ENCODE measurements at regions not wholly inside any gene's neighbourhood (a gene's known extent, or its start where the extent isn't known, plus 50 kb on each side); places are given as distances from the start of the nearest gene placed in this dataset.

DNA sequence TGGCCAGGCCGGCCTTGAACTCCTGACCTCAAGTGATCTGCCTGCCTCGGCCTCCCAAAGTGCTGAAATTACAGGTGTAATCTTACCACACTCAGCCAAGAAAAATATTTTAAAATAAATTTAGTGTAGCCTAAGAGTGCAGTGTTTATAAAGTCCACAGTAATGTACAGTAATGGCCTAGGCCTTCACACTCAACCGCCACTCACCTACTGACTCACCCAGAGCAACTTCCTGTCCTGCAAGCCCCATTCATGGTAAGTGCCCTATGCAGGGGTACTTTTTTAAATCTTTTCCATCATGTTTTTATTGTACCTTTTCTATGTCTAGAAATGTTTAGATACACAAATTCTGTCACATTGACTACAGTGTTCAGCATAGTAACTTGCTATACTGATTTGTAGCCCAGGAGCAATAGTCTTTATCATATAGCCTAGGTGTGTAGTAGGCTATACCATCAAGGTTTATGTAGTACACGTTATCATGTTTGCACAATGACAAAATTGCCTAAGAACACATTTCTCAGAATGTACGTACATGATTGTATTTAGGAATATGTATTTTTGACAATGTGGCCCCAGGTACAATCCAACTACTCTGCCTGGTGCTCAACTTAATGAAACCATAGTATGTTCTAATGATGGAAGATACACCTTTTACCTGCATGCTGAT lies 455.2 kb downstream of the PCDH7 start:
- TF ChIP-seq, protein P1, sequence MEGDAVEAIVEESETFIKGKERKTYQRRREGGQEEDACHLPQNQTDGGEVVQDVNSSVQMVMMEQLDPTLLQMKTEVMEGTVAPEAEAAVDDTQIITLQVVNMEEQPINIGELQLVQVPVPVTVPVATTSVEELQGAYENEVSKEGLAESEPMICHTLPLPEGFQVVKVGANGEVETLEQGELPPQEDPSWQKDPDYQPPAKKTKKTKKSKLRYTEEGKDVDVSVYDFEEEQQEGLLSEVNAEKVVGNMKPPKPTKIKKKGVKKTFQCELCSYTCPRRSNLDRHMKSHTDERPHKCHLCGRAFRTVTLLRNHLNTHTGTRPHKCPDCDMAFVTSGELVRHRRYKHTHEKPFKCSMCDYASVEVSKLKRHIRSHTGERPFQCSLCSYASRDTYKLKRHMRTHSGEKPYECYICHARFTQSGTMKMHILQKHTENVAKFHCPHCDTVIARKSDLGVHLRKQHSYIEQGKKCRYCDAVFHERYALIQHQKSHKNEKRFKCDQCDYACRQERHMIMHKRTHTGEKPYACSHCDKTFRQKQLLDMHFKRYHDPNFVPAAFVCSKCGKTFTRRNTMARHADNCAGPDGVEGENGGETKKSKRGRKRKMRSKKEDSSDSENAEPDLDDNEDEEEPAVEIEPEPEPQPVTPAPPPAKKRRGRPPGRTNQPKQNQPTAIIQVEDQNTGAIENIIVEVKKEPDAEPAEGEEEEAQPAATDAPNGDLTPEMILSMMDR (IDR thresholded peaks at IDR 0.05 in 4 of 5, conservative IDR thresholded peaks at IDR 0.05 in 1 of 5), result no peak
- no peak for TF ChIP-seq POLR2A (IDR thresholded peaks at IDR 0.05)
